ENCODE measurements at regions not wholly inside any gene's neighbourhood (a gene's known extent, or its start where the extent isn't known, plus 50 kb on each side); places are given as distances from the start of the nearest gene placed in this dataset.
A peak's percentile ranks its signal among the peaks of the same experiment; 100 is the strongest.

- no peak for DNase-seq
Observed at GRCh38 chr5:124663101-124663506, 83.3 kb downstream of the ZNF608 start.

GRCh38 chr5:124662181-124662781 is 84.2 kb downstream of the ZNF608 start:
- DNase-seq: no peak

GRCh38 chr5:124661317-124662141 is 84.9 kb downstream of the ZNF608 start:
- DNase-seq: no peak

GRCh38 chr5:124660229-124661093 is 86.0 kb downstream of the ZNF608 start:
- DNase-seq: no peak

GRCh38 chr5:124659798-124660197 is 86.6 kb downstream of the ZNF608 start:
- DNase-seq: no peak

GRCh38 chr5:124658867-124659557 is 87.4 kb downstream of the ZNF608 start:
- peak; percentile 64 to 77 for DNase-seq

GRCh38 chr5:124655921-124656511 is 90.4 kb downstream of the ZNF608 start:
- no peak for DNase-seq

GRCh38 chr5:124655251-124655917 is 91.1 kb downstream of the ZNF608 start:
- DNase-seq: no peak

- DNase-seq: no peak
Observed at GRCh38 chr5:124654418-124654817, 92.0 kb downstream of the ZNF608 start.

GRCh38 chr5:124653666-124654065 is 92.8 kb downstream of the ZNF608 start:
- DNase-seq: no peak

GRCh38 chr5:124652892-124653441 is 93.5 kb downstream of the ZNF608 start:
- DNase-seq: no peak

GRCh38 chr5:124652514-124652819 is 94.0 kb downstream of the ZNF608 start:
- no peak for DNase-seq

- peak in 1 of 2 donors; percentile 11 for DNase-seq
Observed at GRCh38 chr5:124651663-124652513, 94.6 kb downstream of the ZNF608 start.

- no peak for DNase-seq
Observed at GRCh38 chr5:124650951-124651662, 95.3 kb downstream of the ZNF608 start.

GRCh38 chr5:124650147-124650561 is 96.3 kb downstream of the ZNF608 start:
- no peak for DNase-seq

GRCh38 chr5:124649491-124650146 is 96.8 kb downstream of the ZNF608 start:
- peak; percentile 93 to 94 for DNase-seq

- no peak for DNase-seq
Observed at GRCh38 chr5:124648902-124649467, 97.5 kb downstream of the ZNF608 start.

GRCh38 chr5:124647352-124647751 is 99.1 kb downstream of the ZNF608 start:
- DNase-seq: no peak

- no peak for DNase-seq
Observed at GRCh38 chr5:124645396-124645795, 101.0 kb downstream of the ZNF608 start.

Data from inflammatory macrophage (primary cell).